ENCODE measurements at regions not wholly inside any gene's neighbourhood (a gene's known extent, or its start where the extent isn't known, plus 50 kb on each side); places are given as distances from the start of the nearest gene placed in this dataset.

- Histone ChIP-seq H3K9ac (ENCODE audit: low read depth, low read length) (no peak overlapping the region), H3K4me1 (ENCODE audit: insufficient read depth, low read length) (no peaks in the 10 kb centered on the region), H3K9me3 (ENCODE audit: insufficient read depth, low read length, severe bottlenecking) (no peaks in the 10 kb centered on the region), H4K20me1 (ENCODE audit: insufficient read depth, low read length) (no peaks in the 10 kb centered on the region), H2AFZ (ENCODE audit: low read depth, low read length) (no peak overlapping the region), H3K36me3 (ENCODE audit: insufficient read depth, low read length) (no peaks in the 10 kb centered on the region), H3K4me2 (ENCODE audit: insufficient read depth, low read length) (no peak overlapping the region), H3K27ac (ENCODE audit: low read length) (no peak overlapping the region), H3K4me3 (ENCODE audit: low read depth in 1 of 2, low read length in 2 of 2) (no peak overlapping the region), H3K27me3 (ENCODE audit: insufficient read depth, low read length, poor library complexity) (no peaks in the 10 kb centered on the region), H3K79me2 (ENCODE audit: insufficient read depth, low read length) (no peaks in the 10 kb centered on the region)
- ATAC-seq (ENCODE audit: insufficient read depth, low read depth) = no peak
- DNase-seq = no peak
- TF ChIP-seq CTCF (IDR thresholded peaks at IDR 0.05; ENCODE audit: borderline replicate concordance, extremely low read depth, low read length, poor library complexity, severe bottlenecking) (no peak), EZH2 (IDR thresholded peaks at IDR 0.05; ENCODE audit: borderline replicate concordance, low read depth, low read length, severe bottlenecking) (no peak)
These were observed 455.4 kb upstream of the LRRTM4 start for GRCh38 chr2:77977471-77978063.

GRCh38 chr2:77995161-77995560 is 473.0 kb upstream of the LRRTM4 start:
- Histone ChIP-seq H2AFZ (ENCODE audit: low read depth, low read length) (no peak overlapping the region), H3K9me3 (ENCODE audit: insufficient read depth, low read length, severe bottlenecking) (no peaks in the 10 kb centered on the region), H3K79me2 (ENCODE audit: insufficient read depth, low read length) (no peaks in the 10 kb centered on the region), H4K20me1 (ENCODE audit: insufficient read depth, low read length) (no peaks in the 10 kb centered on the region), H3K4me2 (ENCODE audit: insufficient read depth, low read length) (no peak overlapping the region), H3K4me1 (ENCODE audit: insufficient read depth, low read length) (no peaks in the 10 kb centered on the region), H3K36me3 (ENCODE audit: insufficient read depth, low read length) (no peaks in the 10 kb centered on the region), H3K4me3 (ENCODE audit: low read depth in 1 of 2, low read length in 2 of 2) (no peak overlapping the region), H3K27me3 (ENCODE audit: insufficient read depth, low read length, poor library complexity) (no peaks in the 10 kb centered on the region), H3K27ac (ENCODE audit: low read length) (no peak overlapping the region), H3K9ac (ENCODE audit: low read depth, low read length) (no peak overlapping the region)
- DNase-seq (no peak), ATAC-seq (ENCODE audit: insufficient read depth, low read depth) (no peak)
- TF ChIP-seq EZH2 (IDR thresholded peaks at IDR 0.05; ENCODE audit: borderline replicate concordance, low read depth, low read length, severe bottlenecking) = no peak
- no peak for TF ChIP-seq CTCF (IDR thresholded peaks at IDR 0.05; ENCODE audit: borderline replicate concordance, extremely low read depth, low read length, poor library complexity, severe bottlenecking)

GRCh38 chr2:77999376-77999775 is 477.2 kb upstream of the LRRTM4 start:
- no peak for ATAC-seq (ENCODE audit: insufficient read depth, low read depth)
- H3K79me2 ChIP-seq (ENCODE audit: insufficient read depth, low read length) = no peaks in the 10 kb centered on the region

More at GRCh38 chr2:77999376-77999775, 477.2 kb upstream of the LRRTM4 start:
- H3K9me3 ChIP-seq (ENCODE audit: insufficient read depth, low read length, severe bottlenecking) = no peaks in the 10 kb centered on the region
- H3K27me3 ChIP-seq (ENCODE audit: insufficient read depth, low read length, poor library complexity) = no peaks in the 10 kb centered on the region
- no peak overlapping the region for H3K4me3 ChIP-seq (ENCODE audit: low read depth in 1 of 2, low read length in 2 of 2)
- no peaks in the 10 kb centered on the region for H4K20me1 ChIP-seq (ENCODE audit: insufficient read depth, low read length)
- TF ChIP-seq CTCF (IDR thresholded peaks at IDR 0.05; ENCODE audit: borderline replicate concordance, extremely low read depth, low read length, poor library complexity, severe bottlenecking) (no peak), EZH2 (IDR thresholded peaks at IDR 0.05; ENCODE audit: borderline replicate concordance, low read depth, low read length, severe bottlenecking) (no peak)
- H2AFZ ChIP-seq (ENCODE audit: low read depth, low read length) = no peak overlapping the region
- H3K4me2 ChIP-seq (ENCODE audit: insufficient read depth, low read length) = no peak overlapping the region
- DNase-seq = no peak
- no peaks in the 10 kb centered on the region for H3K4me1 ChIP-seq (ENCODE audit: insufficient read depth, low read length)
- no peak overlapping the region for H3K27ac ChIP-seq (ENCODE audit: low read length)
- H3K9ac ChIP-seq (ENCODE audit: low read depth, low read length) = no peak overlapping the region
- no peaks in the 10 kb centered on the region for H3K36me3 ChIP-seq (ENCODE audit: insufficient read depth, low read length)

Data from DND-41 (cell line).